ENCODE measurements at regions not wholly inside any gene's neighbourhood (a gene's known extent, or its start where the extent isn't known, plus 50 kb on each side); places are given as distances from the start of the nearest gene placed in this dataset.

- Histone ChIP-seq H3K4me1 (ENCODE audit: control insufficient read depth, extremely low read depth, insufficient read depth, low read length) (peaks cover 6% of the 10 kb centered on the region), H4K20me1 (ENCODE audit: control insufficient read depth, extremely low read depth, insufficient read depth, low read length) (no peaks in the 10 kb centered on the region), H2AFZ (ENCODE audit: control insufficient read depth, low read length) (no peak overlapping the region), H3K9me3 (ENCODE audit: control insufficient read depth, low read depth, low read length) (no peaks in the 10 kb centered on the region), H3K4me2 (ENCODE audit: control insufficient read depth, extremely low read depth, insufficient read depth, low read depth, low read length) (no peak overlapping the region), H3K27me3 (ENCODE audit: control insufficient read depth, extremely low read depth, insufficient read depth, low read length) (no peaks in the 10 kb centered on the region), H3K9me1 (ENCODE audit: control insufficient read depth, extremely low read depth, insufficient read depth, low read length) (no peaks in the 10 kb centered on the region), H3K79me2 (ENCODE audit: control insufficient read depth, insufficient read depth, low read length) (no peaks in the 10 kb centered on the region), H3K4me3 (ENCODE audit: control insufficient read depth in 2 of 3, extremely low read depth in 1 of 3, insufficient read depth in 2 of 3, low read depth in 1 of 3, low read length in 3 of 3) (no peak overlapping the region), H3K36me3 (ENCODE audit: control insufficient read depth in 2 of 2, extremely low read depth in 1 of 2, insufficient read depth in 2 of 2, low read length in 2 of 2) (no peaks in the 10 kb centered on the region), H3K27ac (ENCODE audit: control insufficient read depth, insufficient read depth, low read length) (no peak overlapping the region), H3K9ac (ENCODE audit: control insufficient read depth, extremely low read depth, insufficient read depth, low read length) (no peak overlapping the region)
- TF ChIP-seq CTCF (optimal IDR thresholded peaks at IDR 0.05 in 1 of 3, IDR thresholded peaks at IDR 0.05 in 1 of 3, conservative IDR thresholded peaks at IDR 0.05 in 1 of 3; ENCODE audit: extremely low read depth in 1 of 3, insufficient read depth in 2 of 3, low read length in 3 of 3) (no peak), EZH2 (IDR thresholded peaks at IDR 0.05; ENCODE audit: low read length) (no peak)
- dilution Hi-C loops (cut with MboI; ENCODE audit: extremely low pct_ligation_motif_present, low sequenced_read_pairs), result no loop called here
- DNase-seq (ENCODE audit: low read depth, low spot score), result no peak
- no peak for FAIRE-seq
These were observed 142.2 kb downstream of the SMAD6 start for GRCh38 chr15:66844041-66844746.

DNA sequence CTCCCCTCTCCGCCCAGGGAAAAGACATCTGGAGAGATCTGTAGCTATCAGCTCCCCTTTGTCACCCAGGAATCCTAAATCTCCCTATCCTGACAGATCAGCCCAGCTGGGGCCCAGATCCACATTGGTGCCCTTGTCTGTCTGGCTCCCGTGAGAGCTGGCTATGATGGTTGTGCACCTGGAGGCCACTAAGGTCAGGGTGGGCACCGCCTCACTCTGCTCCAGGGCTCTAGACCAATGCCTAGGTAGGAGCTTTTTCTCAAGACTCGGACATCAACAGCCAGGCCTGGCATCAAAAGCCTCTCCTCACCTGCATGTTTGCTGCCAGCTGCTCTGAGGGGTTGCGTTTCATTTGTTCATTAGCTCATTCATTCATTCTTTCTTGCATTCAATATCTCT lies 142.7 kb downstream of the SMAD6 start:
- dilution Hi-C loops (cut with MboI; ENCODE audit: extremely low pct_ligation_motif_present, low sequenced_read_pairs), result no loop called here
- peaks cover 6% of the 10 kb centered on the region for H3K4me1 ChIP-seq (ENCODE audit: control insufficient read depth, extremely low read depth, insufficient read depth, low read length)
- H3K9me1 ChIP-seq (ENCODE audit: control insufficient read depth, extremely low read depth, insufficient read depth, low read length), result no peaks in the 10 kb centered on the region
- H3K4me2 ChIP-seq (ENCODE audit: control insufficient read depth, extremely low read depth, insufficient read depth, low read depth, low read length), result no peak overlapping the region
- TF ChIP-seq EZH2 (IDR thresholded peaks at IDR 0.05; ENCODE audit: low read length) (no peak), CTCF (optimal IDR thresholded peaks at IDR 0.05 in 1 of 3, IDR thresholded peaks at IDR 0.05 in 1 of 3, conservative IDR thresholded peaks at IDR 0.05 in 1 of 3; ENCODE audit: extremely low read depth in 1 of 3, insufficient read depth in 2 of 3, low read length in 3 of 3) (no peak)
- H3K27me3 ChIP-seq (ENCODE audit: control insufficient read depth, extremely low read depth, insufficient read depth, low read length), result no peaks in the 10 kb centered on the region
- no peak overlapping the region for H3K4me3 ChIP-seq (ENCODE audit: control insufficient read depth in 2 of 3, extremely low read depth in 1 of 3, insufficient read depth in 2 of 3, low read depth in 1 of 3, low read length in 3 of 3)
- DNase-seq (ENCODE audit: low read depth, low spot score) (no peak), FAIRE-seq (no peak)
- H3K27ac ChIP-seq (ENCODE audit: control insufficient read depth, insufficient read depth, low read length), result no peak overlapping the region
- no peaks in the 10 kb centered on the region for H3K36me3 ChIP-seq (ENCODE audit: control insufficient read depth in 2 of 2, extremely low read depth in 1 of 2, insufficient read depth in 2 of 2, low read length in 2 of 2)
- no peak overlapping the region for H2AFZ ChIP-seq (ENCODE audit: control insufficient read depth, low read length)
- H3K9me3 ChIP-seq (ENCODE audit: control insufficient read depth, low read depth, low read length), result no peaks in the 10 kb centered on the region
- no peak overlapping the region for H3K9ac ChIP-seq (ENCODE audit: control insufficient read depth, extremely low read depth, insufficient read depth, low read length)
- H3K79me2 ChIP-seq (ENCODE audit: control insufficient read depth, insufficient read depth, low read length), result no peaks in the 10 kb centered on the region
- H4K20me1 ChIP-seq (ENCODE audit: control insufficient read depth, extremely low read depth, insufficient read depth, low read length), result no peaks in the 10 kb centered on the region
